Common myeloid progenitor, CD34-positive (primary cell): ENCODE measurements at regions not wholly inside any gene's neighbourhood (a gene's known extent, or its start where the extent isn't known, plus 50 kb on each side); places are given as distances from the start of the nearest gene placed in this dataset.

ENCODE experiments used
- CTCF ChIA-PET: fragments of 350-600 bp; sonication (Branson Sonifier 250); formaldehyde crosslinking; loops from one replicate; lab custom pipeline; 2021; ENCODE audit warnings: antibody characterized with exemption; lab: Charles Lee
- POLR2A ChIA-PET: fragments of 350-600 bp; sonication (Branson Sonifier 250); formaldehyde crosslinking; loops from one replicate; lab custom pipeline; 2021; ENCODE audit warnings: antibody characterized with exemption; lab: Charles Lee
- DNase-seq, 3 donors: peaks; one replicate each; pipeline versions ENCODE4 v3.0.0 to v3.0.0-alpha.2; 2013
- H3K27ac ChIP-seq, 2 experiments: 1 replicate in 1 of 2; 2 replicates in 1 of 2; pipeline ENCODE4 v1.7.0; 2013; ENCODE audit warnings: inconsistent platforms in 2 of 2, low read length in 2 of 2, mild to moderate bottlenecking in 2 of 2, low read depth in 1 of 2, moderate library complexity in 1 of 2; ENCODE audit not compliant: severe bottlenecking in 2 of 2, insufficient read depth in 1 of 2, poor library complexity in 1 of 2
- H3K27me3 ChIP-seq, 5 experiments: replicated peaks in 2 of 5; 1 replicate in 3 of 5; 2 replicates in 2 of 5; pipeline versions ENCODE4 v1.6.1 to v1.7.0; 2013; ENCODE audit warnings: low read length in 4 of 5, mild to moderate bottlenecking in 2 of 5, moderate library complexity in 2 of 5, inconsistent platforms in 1 of 5; ENCODE audit not compliant: insufficient read depth in 5 of 5, control insufficient read depth in 4 of 5
- H3K36me3 ChIP-seq, 4 experiments: 1 replicate in 2 of 4; 2 replicates in 2 of 4; pipeline versions ENCODE4 v1.6.1 to v1.7.0; 2013; ENCODE audit warnings: low read length in 3 of 4, control low read depth in 1 of 4, mild to moderate bottlenecking in 1 of 4; ENCODE audit not compliant: control insufficient read depth in 4 of 4, insufficient read depth in 4 of 4
- H3K4me1 ChIP-seq, 4 experiments: 1 replicate in 3 of 4; 2 replicates in 1 of 4; pipeline versions ENCODE4 v1.6.1 to v1.7.1; 2013; ENCODE audit warnings: low read length in 3 of 4, mild to moderate bottlenecking in 3 of 4, control low read depth in 1 of 4, inconsistent platforms in 1 of 4, moderate library complexity in 1 of 4; ENCODE audit not compliant: control insufficient read depth in 4 of 4, insufficient read depth in 4 of 4; ENCODE audit errors: control extremely low read depth in 1 of 4
- H3K4me3 ChIP-seq, 7 experiments: 1 replicate in 4 of 7; 2 replicates in 3 of 7; pipeline versions ENCODE4 v1.5.1 to v1.7.0; 2013; ENCODE audit warnings: mild to moderate bottlenecking in 7 of 7, low read length in 6 of 7, moderate library complexity in 6 of 7, inconsistent platforms in 2 of 7, low read depth in 2 of 7, control low read depth in 1 of 7; ENCODE audit not compliant: insufficient read depth in 4 of 7, control insufficient read depth in 1 of 7; ENCODE audit errors: extremely low read depth in 1 of 7
- H3K9me3 ChIP-seq, 5 experiments: 1 replicate in 4 of 5; 2 replicates in 1 of 5; pipeline versions ENCODE4 v1.6.1 to v1.7.1; 2013; ENCODE audit warnings: low read length in 4 of 5, mild to moderate bottlenecking in 2 of 5, inconsistent platforms in 1 of 5, low read depth in 1 of 5, moderate library complexity in 1 of 5; ENCODE audit not compliant: control insufficient read depth in 4 of 5, insufficient read depth in 2 of 5; ENCODE audit errors: control extremely low read depth in 1 of 5
- WGBS: methylation state at CpG from one replicate; pipeline ENCODE4 v1.1.5; 2013; ENCODE audit not compliant: insufficient coverage; 5-methylcytosine and 5-hydroxymethylcytosine counted together

- Histone ChIP-seq H3K27me3 (peaks cover 0 to 21% (median 0%) of the 10 kb centered on the region in 5 experiments), H3K4me3 (no peak overlapping the region), H3K4me1 (no peaks in the 10 kb centered on the region), H3K9me3 (no peaks in the 10 kb centered on the region), H3K36me3 (no peaks in the 10 kb centered on the region), H3K27ac (no peak overlapping the region)
- 50% methylated on average over 5 of the region's 5 CpGs for WGBS
- DNase-seq: peak; percentile 40 to 64 (median 54)
- ChIA-PET POLR2A (no interaction called here), CTCF (interaction anchor here (0.9 to 1.2 kb wide), 3 partner anchors 74 to 101 kb away, joined by 3 to 4 read pairs (median 3); no protein-coding TSS in a partner anchor)
Measured at GRCh38 chrX:39652336-39652735, 445.4 kb downstream of the BCOR start.

GRCh38 chrX:39653691-39654090 is 444.1 kb downstream of the BCOR start:
- DNase-seq: no peak
- CTCF ChIA-PET: interaction anchor here (1.5 kb wide), 1 partner anchor 14 kb away, joined by 4 read pairs; no protein-coding TSS in a partner anchor
- H3K4me1 ChIP-seq: no peaks in the 10 kb centered on the region
- whole genome bisulfite sequencing: 48% methylated on average over 10 of the region's 10 CpGs
- POLR2A ChIA-PET: no interaction called here
- no peak overlapping the region for H3K4me3 ChIP-seq
- no peaks in the 10 kb centered on the region for H3K36me3 ChIP-seq
- peaks cover 0 to 21% (median 0%) of the 10 kb centered on the region in 5 experiments for H3K27me3 ChIP-seq
- H3K27ac ChIP-seq: no peak overlapping the region
- H3K9me3 ChIP-seq: no peaks in the 10 kb centered on the region

GRCh38 chrX:39654183-39654925 is 443.4 kb downstream of the BCOR start:
- CTCF ChIA-PET: interaction anchor here (1.5 kb wide), 1 partner anchor 15 kb away, joined by 4 read pairs; no protein-coding TSS in a partner anchor
- no peak overlapping the region for H3K4me3 ChIP-seq
- POLR2A ChIA-PET: no interaction called here
- 69% methylated on average over 15 of the region's 16 CpGs for WGBS
- no peaks in the 10 kb centered on the region for H3K4me1 ChIP-seq
- peaks cover 0 to 21% (median 0%) of the 10 kb centered on the region in 5 experiments for H3K27me3 ChIP-seq
- no peaks in the 10 kb centered on the region for H3K9me3 ChIP-seq
- no peak overlapping the region for H3K27ac ChIP-seq
- no peaks in the 10 kb centered on the region for H3K36me3 ChIP-seq
- no peak for DNase-seq

- Histone ChIP-seq H3K36me3 (no peaks in the 10 kb centered on the region), H3K9me3 (no peaks in the 10 kb centered on the region), H3K27me3 (peaks cover 0 to 21% (median 0%) of the 10 kb centered on the region in 5 experiments), H3K27ac (no peak overlapping the region), H3K4me1 (no peaks in the 10 kb centered on the region), H3K4me3 (no peak overlapping the region)
- CTCF ChIA-PET: no interaction called here
- POLR2A ChIA-PET: no interaction called here
- 70% methylated on average over 3 of the region's 3 CpGs for WGBS
- no peak for DNase-seq
Measured at GRCh38 chrX:39654952-39655351, 442.8 kb downstream of the BCOR start.

GRCh38 chrX:39661116-39661907 is 436.4 kb downstream of the BCOR start:
- no peaks in the 10 kb centered on the region for H3K36me3 ChIP-seq
- H3K27ac ChIP-seq: no peak overlapping the region
- CTCF ChIA-PET: no interaction called here
- no peaks in the 10 kb centered on the region for H3K27me3 ChIP-seq
- no peaks in the 10 kb centered on the region for H3K9me3 ChIP-seq
- no peak overlapping the region for H3K4me3 ChIP-seq
- POLR2A ChIA-PET: no interaction called here
- no peaks in the 10 kb centered on the region for H3K4me1 ChIP-seq
- WGBS: 71% methylated on average over 4 of the region's 6 CpGs
- no peak for DNase-seq

- ChIA-PET CTCF (no interaction called here), POLR2A (no interaction called here)
- H3K4me1 ChIP-seq: no peaks in the 10 kb centered on the region
- no peaks in the 10 kb centered on the region for H3K36me3 ChIP-seq
- 100% methylated on average over 3 of the region's 3 CpGs for WGBS
- no peak for DNase-seq
- no peaks in the 10 kb centered on the region for H3K9me3 ChIP-seq
- H3K27me3 ChIP-seq: no peaks in the 10 kb centered on the region
- no peak overlapping the region for H3K27ac ChIP-seq
- no peak overlapping the region for H3K4me3 ChIP-seq
Measured at GRCh38 chrX:39665830-39666518, 431.8 kb downstream of the BCOR start.
